ENCODE measurements at regions not wholly inside any gene's neighbourhood (a gene's known extent, or its start where the extent isn't known, plus 50 kb on each side); places are given as distances from the start of the nearest gene placed in this dataset.

- peak; percentile 3 for DNase-seq (ENCODE audit: low read depth)
Observed at GRCh38 chr2:129277585-129277981, 701.9 kb upstream of the RAB6C start.

GRCh38 chr2:129281791-129282530, 697.5 kb upstream of the RAB6C start:
- DNase-seq (ENCODE audit: low read depth), result no peak

- no peak for DNase-seq (ENCODE audit: low read depth)
Observed at GRCh38 chr2:129285012-129285411, 694.5 kb upstream of the RAB6C start.

GRCh38 chr2:129293326-129293725, 686.1 kb upstream of the RAB6C start:
- no peak for DNase-seq (ENCODE audit: low read depth)

GRCh38 chr2:129296396-129296795, 683.1 kb upstream of the RAB6C start:
- DNase-seq (ENCODE audit: low read depth), result no peak

- DNase-seq (ENCODE audit: low read depth), result no peak
Observed at GRCh38 chr2:129296806-129297205, 682.7 kb upstream of the RAB6C start.

- no peak for DNase-seq (ENCODE audit: low read depth)
Observed at GRCh38 chr2:129297430-129297829, 682.0 kb upstream of the RAB6C start.

GRCh38 chr2:129299338-129299737, 680.1 kb upstream of the RAB6C start:
- no peak for DNase-seq (ENCODE audit: low read depth)

- no peak for DNase-seq (ENCODE audit: low read depth)
Observed at GRCh38 chr2:129299756-129300155, 679.7 kb upstream of the RAB6C start.

- no peak for DNase-seq (ENCODE audit: low read depth)
Observed at GRCh38 chr2:129300456-129300855, 679.0 kb upstream of the RAB6C start.

- DNase-seq (ENCODE audit: low read depth), result no peak
Observed at GRCh38 chr2:129301431-129301913, 678.0 kb upstream of the RAB6C start.

- DNase-seq (ENCODE audit: low read depth), result no peak
Observed at GRCh38 chr2:129302106-129302505, 677.4 kb upstream of the RAB6C start.

- DNase-seq (ENCODE audit: low read depth), result no peak
Observed at GRCh38 chr2:129302561-129303183, 676.8 kb upstream of the RAB6C start.

- DNase-seq (ENCODE audit: low read depth), result no peak
Observed at GRCh38 chr2:129314120-129314519, 665.3 kb upstream of the RAB6C start.

- DNase-seq (ENCODE audit: low read depth), result peak; percentile 60
Observed at GRCh38 chr2:129318581-129319421, 660.7 kb upstream of the RAB6C start.

GRCh38 chr2:129319422-129319717, 660.1 kb upstream of the RAB6C start:
- peak; percentile 15 for DNase-seq (ENCODE audit: low read depth)

GRCh38 chr2:129320288-129320687, 659.2 kb upstream of the RAB6C start:
- DNase-seq (ENCODE audit: low read depth), result no peak

GRCh38 chr2:129324349-129324748, 655.1 kb upstream of the RAB6C start:
- no peak for DNase-seq (ENCODE audit: low read depth)

- no peak for DNase-seq (ENCODE audit: low read depth)
Observed at GRCh38 chr2:129325151-129325550, 654.3 kb upstream of the RAB6C start.

- DNase-seq (ENCODE audit: low read depth), result peak; percentile 6
Observed at GRCh38 chr2:129329574-129329973, 649.9 kb upstream of the RAB6C start.

GRCh38 chr2:129330504-129330903, 649.0 kb upstream of the RAB6C start:
- no peak for DNase-seq (ENCODE audit: low read depth)

- DNase-seq (ENCODE audit: low read depth), result no peak
Observed at GRCh38 chr2:129331638-129332037, 647.8 kb upstream of the RAB6C start.

- DNase-seq (ENCODE audit: low read depth), result no peak
Observed at GRCh38 chr2:129334128-129334527, 645.3 kb upstream of the RAB6C start.

Measured in RPMI7951 (cell line).